Glutamatergic neuron (in vitro differentiated cells): ENCODE measurements at regions not wholly inside any gene's neighbourhood (a gene's known extent, or its start where the extent isn't known, plus 50 kb on each side); places are given as distances from the start of the nearest gene placed in this dataset.

Source experiments
- DNase-seq: peaks from one replicate; pipeline ENCODE4 v3.0.0; 2022
- H3K27ac Mint-ChIP-seq: one replicate; pipeline ENCODE4 v1.8.0; 2020; ENCODE audit warnings: mild to moderate bottlenecking, mixed read lengths, inconsistent platforms; ENCODE audit not compliant: unreplicated experiment
- H3K27me3 Mint-ChIP-seq: one replicate; pipeline ENCODE4 v1.8.0; 2020; ENCODE audit warnings: mild to moderate bottlenecking, moderate library complexity, mixed read lengths, inconsistent platforms; ENCODE audit not compliant: unreplicated experiment
- H3K36me3 Mint-ChIP-seq: one replicate; pipeline ENCODE4 v1.8.0; 2020; ENCODE audit warnings: mild to moderate bottlenecking, mixed read lengths, inconsistent platforms; ENCODE audit not compliant: unreplicated experiment
- H3K4me1 Mint-ChIP-seq: one replicate; pipeline ENCODE4 v1.8.0; 2020; ENCODE audit warnings: mild to moderate bottlenecking, low read depth, mixed read lengths, inconsistent platforms; ENCODE audit not compliant: unreplicated experiment
- H3K4me3 Mint-ChIP-seq: one replicate; pipeline ENCODE4 v1.8.0; 2020; ENCODE audit warnings: mild to moderate bottlenecking, mixed read lengths, inconsistent platforms; ENCODE audit not compliant: unreplicated experiment
- H3K9me3 Mint-ChIP-seq: one replicate; pipeline ENCODE4 v1.8.0; 2020; ENCODE audit warnings: mild to moderate bottlenecking, moderate library complexity, mixed read lengths, inconsistent platforms; ENCODE audit not compliant: unreplicated experiment
- CTCF ChIP-seq: fragments of 200-600 bp; sonication (generic); IDR thresholded peaks from one replicate; pipeline ENCODE4 v1.5.0; 2021; ENCODE audit not compliant: partially characterized antibody, unreplicated experiment

- no peak overlapping the region for H3K4me3 Mint-ChIP-seq
- no peaks in the 10 kb centered on the region for H3K27me3 Mint-ChIP-seq
- no peak overlapping the region for H3K27ac Mint-ChIP-seq
- no peaks in the 10 kb centered on the region for H3K36me3 Mint-ChIP-seq
- peaks cover 2% of the 10 kb centered on the region for H3K4me1 Mint-ChIP-seq
- H3K9me3 Mint-ChIP-seq = no peaks in the 10 kb centered on the region
- DNase-seq = no peak
- TF ChIP-seq CTCF = no peak
These were observed 424.0 kb downstream of the SHISA9 start for GRCh38 chr16:13325396-13325795.

- peaks cover 2% of the 10 kb centered on the region for H3K27me3 Mint-ChIP-seq
- H3K4me1 Mint-ChIP-seq = peaks cover 10% of the 10 kb centered on the region
- no peak overlapping the region for H3K4me3 Mint-ChIP-seq
- H3K9me3 Mint-ChIP-seq = no peaks in the 10 kb centered on the region
- DNase-seq = no peak
- TF ChIP-seq CTCF = peak; percentile 38
- no peak overlapping the region for H3K27ac Mint-ChIP-seq
- peaks cover 8% of the 10 kb centered on the region for H3K36me3 Mint-ChIP-seq
These were observed 430.5 kb downstream of the SHISA9 start for GRCh38 chr16:13331918-13332317.

GRCh38 chr16:13332713-13333255 is 431.4 kb downstream of the SHISA9 start:
- DNase-seq = no peak
- Mint-ChIP-seq H3K4me1 (peaks cover 16% of the 10 kb centered on the region), H3K9me3 (no peaks in the 10 kb centered on the region), H3K27me3 (peaks cover 2% of the 10 kb centered on the region), H3K4me3 (no peak overlapping the region), H3K27ac (no peak overlapping the region), H3K36me3 (peaks cover 8% of the 10 kb centered on the region)
- no peak for TF ChIP-seq CTCF

- H3K4me1 Mint-ChIP-seq = peaks cover 16% of the 10 kb centered on the region
- H3K4me3 Mint-ChIP-seq = no peak overlapping the region
- peaks cover 8% of the 10 kb centered on the region for H3K36me3 Mint-ChIP-seq
- H3K27me3 Mint-ChIP-seq = peaks cover 2% of the 10 kb centered on the region
- no peak for TF ChIP-seq CTCF
- H3K27ac Mint-ChIP-seq = no peak overlapping the region
- no peaks in the 10 kb centered on the region for H3K9me3 Mint-ChIP-seq
- DNase-seq = no peak
These were observed 431.9 kb downstream of the SHISA9 start for GRCh38 chr16:13333336-13333735.

GRCh38 chr16:13335879-13336278 is 434.5 kb downstream of the SHISA9 start:
- peaks cover 2% of the 10 kb centered on the region for H3K27me3 Mint-ChIP-seq
- no peak overlapping the region for H3K4me3 Mint-ChIP-seq
- no peaks in the 10 kb centered on the region for H3K9me3 Mint-ChIP-seq
- peaks cover 8% of the 10 kb centered on the region for H3K36me3 Mint-ChIP-seq
- H3K27ac Mint-ChIP-seq = peak overlapping the region; percentile 25
- H3K4me1 Mint-ChIP-seq = peaks cover 16% of the 10 kb centered on the region
- TF ChIP-seq CTCF = no peak
- DNase-seq = no peak
